ENCODE measurements at regions not wholly inside any gene's neighbourhood (a gene's known extent, or its start where the extent isn't known, plus 50 kb on each side); places are given as distances from the start of the nearest gene placed in this dataset.

DNA sequence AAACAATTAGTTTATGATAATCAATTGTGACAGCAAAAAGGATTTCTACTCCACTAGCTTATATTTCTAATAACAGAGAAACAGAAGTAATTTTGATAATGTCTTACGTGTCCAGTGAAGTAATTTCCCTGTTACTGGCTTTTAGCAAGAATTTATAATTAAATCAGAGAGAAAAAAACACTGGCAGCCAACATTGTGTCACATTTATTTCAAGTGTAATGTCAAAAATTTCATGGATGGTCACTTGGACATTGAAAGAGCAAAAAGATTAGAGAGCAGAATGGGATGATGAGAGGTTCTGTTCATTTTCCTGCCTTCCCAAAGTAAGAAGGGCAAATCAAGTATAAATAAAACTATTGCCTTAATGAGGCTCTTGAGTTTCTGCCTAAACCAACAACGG lies 239.3 kb upstream of the SEMA6A start:
- TF ChIP-seq, protein P1, sequence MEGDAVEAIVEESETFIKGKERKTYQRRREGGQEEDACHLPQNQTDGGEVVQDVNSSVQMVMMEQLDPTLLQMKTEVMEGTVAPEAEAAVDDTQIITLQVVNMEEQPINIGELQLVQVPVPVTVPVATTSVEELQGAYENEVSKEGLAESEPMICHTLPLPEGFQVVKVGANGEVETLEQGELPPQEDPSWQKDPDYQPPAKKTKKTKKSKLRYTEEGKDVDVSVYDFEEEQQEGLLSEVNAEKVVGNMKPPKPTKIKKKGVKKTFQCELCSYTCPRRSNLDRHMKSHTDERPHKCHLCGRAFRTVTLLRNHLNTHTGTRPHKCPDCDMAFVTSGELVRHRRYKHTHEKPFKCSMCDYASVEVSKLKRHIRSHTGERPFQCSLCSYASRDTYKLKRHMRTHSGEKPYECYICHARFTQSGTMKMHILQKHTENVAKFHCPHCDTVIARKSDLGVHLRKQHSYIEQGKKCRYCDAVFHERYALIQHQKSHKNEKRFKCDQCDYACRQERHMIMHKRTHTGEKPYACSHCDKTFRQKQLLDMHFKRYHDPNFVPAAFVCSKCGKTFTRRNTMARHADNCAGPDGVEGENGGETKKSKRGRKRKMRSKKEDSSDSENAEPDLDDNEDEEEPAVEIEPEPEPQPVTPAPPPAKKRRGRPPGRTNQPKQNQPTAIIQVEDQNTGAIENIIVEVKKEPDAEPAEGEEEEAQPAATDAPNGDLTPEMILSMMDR (IDR thresholded peaks at IDR 0.05) = no peak
- no peak for TF ChIP-seq ZFX (IDR thresholded peaks at IDR 0.05; ENCODE audit: borderline replicate concordance)

Data from 22Rv1 (cell line).